HS-5 (cell line): ENCODE measurements at regions not wholly inside any gene's neighbourhood (a gene's known extent, or its start where the extent isn't known, plus 50 kb on each side); places are given as distances from the start of the nearest gene placed in this dataset.
A peak's percentile ranks its signal among the peaks of the same experiment; 100 is the strongest.

ENCODE experiments used
- DNase-seq: peaks from one replicate; pipeline ENCODE4 v3.0.0-alpha.2; 2012; ENCODE audit warnings: low read depth

DNA sequence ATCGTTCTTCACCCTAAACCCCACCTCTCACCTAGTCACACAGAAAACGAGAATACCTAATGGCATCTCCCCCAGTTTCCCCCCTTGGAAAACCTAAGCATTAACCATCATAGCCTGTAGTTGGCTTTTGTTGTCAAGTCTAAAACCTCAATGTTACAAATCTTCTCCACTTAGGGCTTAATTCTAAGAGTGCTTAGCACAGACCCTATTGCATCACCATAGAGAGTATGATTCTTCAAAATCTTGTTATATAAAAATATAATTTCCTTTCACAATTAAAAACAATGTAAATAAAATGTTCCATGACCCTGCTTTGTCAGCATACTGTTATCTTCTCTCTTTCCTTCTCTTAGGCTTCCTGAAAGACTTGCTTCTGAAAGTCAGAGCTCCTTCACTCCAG lies 263.2 kb upstream of the RGS18 start:
- no peak for DNase-seq

DNA sequence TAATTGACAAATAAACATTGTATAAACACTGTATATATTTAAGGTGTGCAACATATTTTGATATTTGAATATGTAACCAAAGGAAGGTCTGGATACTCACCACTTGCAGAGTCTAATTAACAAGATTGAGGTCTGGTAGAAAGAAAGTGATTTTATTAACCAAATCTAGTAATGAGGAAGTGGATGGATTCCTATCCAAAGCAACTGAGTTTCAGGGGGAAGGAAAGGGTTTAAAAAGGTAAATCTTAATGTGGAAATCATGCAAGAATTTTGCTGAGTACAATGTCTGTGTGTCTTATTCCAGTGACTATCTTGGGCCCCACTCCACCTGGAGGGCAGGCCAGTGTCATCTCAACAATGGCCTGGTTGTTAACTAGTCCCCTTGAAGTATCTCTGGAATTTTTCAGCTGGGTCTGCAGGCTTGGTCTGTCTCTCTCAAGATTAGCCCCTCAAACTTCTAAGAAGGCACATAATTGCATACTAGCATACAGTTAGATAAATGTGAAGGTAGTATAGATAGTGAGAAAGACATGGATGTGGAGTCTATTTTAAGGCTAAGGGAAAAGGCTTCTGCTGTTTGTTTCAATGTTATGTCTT lies 262.7 kb upstream of the RGS18 start:
- DNase-seq = no peak

DNA sequence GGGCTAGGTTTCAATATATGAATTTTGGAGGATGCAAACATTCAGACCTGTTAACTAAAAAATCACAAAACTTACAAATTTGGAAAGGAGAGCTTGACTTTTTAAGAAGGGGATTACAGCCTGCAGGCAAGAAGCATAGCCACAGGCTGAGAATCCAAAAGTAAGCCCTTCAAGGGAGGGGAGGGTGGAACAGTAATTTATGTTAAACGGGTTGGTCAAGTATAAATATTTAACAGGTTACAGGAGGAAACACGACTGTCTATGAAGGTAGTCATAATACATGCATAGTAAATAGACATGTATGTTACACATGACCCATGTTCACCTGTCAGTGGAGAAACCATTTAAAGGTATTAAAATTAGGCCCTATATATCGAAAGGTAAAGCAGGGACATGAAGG lies 261.1 kb upstream of the RGS18 start:
- no peak for DNase-seq

DNA sequence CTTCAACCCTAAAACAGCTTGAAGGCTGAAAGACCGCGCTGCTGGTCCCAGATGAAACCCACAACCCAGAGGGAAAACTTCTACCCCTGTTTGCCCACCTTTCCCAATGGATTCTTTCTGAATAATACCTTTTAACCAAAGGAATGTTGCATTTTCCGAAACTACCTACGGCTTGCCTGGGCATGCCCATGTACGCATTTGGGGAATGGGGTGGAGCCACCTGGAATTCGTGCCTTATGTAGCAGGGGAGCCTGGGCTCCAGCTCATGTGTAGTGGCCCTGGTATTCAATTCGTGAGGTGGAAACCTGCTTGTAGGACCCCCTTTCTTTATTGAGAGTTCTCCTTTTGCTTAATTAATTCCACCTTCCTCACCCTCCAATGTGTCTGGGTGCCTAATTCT lies 256.6 kb upstream of the RGS18 start:
- DNase-seq = no peak

DNA sequence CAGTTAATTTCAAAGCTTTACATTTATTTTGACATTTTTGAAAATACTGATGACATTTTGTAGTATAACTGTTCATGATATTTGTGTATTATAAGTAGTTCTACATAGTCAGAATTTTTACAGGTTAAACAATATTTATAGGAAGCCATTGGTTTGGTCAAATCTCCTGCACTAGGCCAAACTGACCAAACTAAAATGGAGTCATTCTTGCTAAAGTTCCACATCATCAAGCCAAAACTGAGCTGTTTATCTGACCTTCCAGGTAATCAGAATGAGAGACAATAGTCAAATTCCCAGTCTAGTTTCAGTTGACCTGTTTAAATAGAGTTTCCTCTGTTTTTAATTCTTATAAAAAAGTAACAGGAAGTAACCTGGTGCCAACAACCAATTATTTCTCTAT lies 253.3 kb upstream of the RGS18 start:
- DNase-seq = no peak

DNA sequence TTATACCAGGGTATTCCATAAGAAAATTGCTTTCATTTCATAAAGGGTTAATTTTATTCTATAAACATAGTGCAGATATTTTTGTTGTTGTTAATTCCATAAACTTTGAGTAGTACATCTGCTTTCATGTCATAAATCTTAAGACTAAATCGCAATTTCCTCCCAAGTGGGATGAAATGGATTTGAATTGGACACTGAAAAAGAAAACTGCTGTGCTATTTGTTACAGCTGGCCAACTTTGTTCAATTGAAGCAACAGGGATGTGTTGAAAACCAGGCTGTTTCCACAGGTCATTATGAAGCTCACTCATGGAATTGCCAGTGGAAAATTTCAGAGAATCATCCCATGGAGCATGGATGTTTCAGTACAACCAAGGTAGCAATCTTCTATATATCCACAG lies 252.5 kb upstream of the RGS18 start:
- DNase-seq = no peak

DNA sequence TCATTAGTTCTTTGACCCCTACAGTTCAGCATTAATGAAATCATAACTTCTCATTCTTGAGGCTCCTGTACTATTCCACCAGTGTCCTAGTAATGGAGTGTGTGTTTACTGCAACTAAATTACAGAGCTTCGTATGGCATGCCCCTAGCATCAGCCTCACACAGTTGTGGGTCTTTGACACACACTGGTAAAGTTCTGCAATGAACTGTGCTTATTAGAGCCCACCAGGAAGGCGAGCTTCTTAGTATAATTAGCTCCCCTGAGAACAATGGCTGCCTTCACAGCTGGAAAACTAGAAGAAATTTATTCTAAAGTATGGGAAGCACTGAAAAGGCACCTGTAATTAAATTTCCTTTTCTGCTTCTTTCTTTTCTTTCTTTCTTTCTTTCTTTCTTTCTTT lies 251.1 kb upstream of the RGS18 start:
- DNase-seq = no peak

DNA sequence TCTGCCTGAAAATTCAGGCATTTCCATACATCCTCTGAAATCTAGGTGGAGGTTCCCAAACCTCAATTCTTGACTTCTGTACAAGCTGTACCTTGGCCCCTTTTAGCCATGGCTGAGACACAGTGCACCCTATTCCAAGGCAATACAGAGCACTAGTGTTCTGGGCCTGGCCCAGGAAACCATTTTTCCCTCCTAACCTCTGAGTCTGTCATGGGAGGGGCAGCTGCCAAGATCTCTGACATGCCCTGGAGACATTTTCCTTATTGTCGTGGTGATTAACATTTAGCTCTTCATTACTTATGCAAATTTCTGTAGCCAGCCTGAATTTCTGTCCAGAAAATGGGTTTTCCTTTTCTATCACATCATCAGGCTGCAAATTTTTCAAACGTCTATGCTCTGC lies 248.0 kb upstream of the RGS18 start:
- no peak for DNase-seq

DNA sequence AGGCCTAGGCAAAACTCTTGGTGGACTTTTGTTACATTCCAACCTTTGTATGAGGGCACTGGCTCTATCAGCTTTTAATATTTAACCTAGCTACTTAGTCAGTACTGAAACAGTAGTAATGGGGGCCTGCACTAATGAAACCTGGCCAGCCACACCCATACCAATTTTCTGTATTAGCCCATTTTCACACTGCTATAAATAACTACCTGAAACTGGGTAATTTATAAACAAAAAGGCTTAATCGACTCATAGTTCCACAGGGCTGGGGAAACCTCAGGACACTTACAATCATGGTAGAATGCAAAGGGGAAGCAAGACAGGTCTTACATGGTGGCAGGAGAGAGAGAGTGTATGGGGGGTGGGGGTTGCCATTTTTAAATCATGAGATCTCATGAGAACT lies 245.7 kb upstream of the RGS18 start:
- DNase-seq = no peak

DNA sequence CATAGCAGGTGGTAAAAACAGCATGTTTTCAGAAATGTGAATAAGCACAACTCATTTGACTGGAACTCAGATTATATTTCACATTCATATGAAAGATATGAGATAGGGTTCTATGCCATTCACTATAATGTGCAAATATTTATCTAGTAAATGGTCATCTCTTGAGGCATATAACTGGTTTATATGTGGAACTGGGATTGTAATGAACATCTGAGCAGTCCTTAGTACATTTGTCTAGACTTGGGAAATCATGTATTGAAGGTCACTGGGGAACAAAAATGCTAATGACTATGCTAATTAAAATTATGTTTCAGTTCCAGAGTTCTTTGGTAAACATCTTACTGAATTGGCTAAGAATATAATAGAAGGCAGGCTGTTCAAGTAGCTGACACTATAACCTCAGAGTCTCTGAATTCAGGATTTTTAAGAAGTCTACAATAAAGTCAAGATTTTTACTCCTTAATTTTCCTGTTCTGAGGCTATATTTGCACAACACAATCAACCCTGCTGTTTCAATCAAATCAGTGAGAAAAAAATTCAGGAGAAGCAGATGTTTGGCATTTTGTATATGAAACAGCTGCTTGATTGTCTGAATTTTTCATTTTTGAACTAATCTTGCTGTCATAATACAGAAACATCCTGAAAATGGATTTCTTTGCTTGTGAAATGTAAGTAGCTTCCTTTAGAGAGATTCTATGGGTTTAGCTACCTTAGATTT lies 244.8 kb upstream of the RGS18 start:
- DNase-seq = no peak

DNA sequence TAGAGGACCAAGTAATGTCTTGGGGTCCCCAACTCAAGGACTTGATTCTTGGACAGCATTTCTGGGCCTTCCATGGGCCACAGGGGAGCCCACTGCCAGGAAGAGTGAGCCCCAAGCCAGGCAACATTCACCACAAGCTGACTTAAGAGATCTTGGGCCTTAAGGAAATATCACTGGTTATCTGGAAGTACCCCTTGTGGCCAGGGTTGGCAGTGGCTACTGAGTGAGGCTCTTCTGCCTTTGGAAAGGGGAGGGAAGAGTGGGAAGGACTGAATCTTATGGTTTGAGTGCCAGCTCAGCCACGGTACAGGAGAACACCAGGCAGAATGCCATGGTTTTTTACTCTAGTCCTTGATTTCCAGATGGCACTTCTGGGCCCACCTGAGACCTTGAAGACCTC lies 228.9 kb upstream of the RGS18 start:
- DNase-seq = no peak

DNA sequence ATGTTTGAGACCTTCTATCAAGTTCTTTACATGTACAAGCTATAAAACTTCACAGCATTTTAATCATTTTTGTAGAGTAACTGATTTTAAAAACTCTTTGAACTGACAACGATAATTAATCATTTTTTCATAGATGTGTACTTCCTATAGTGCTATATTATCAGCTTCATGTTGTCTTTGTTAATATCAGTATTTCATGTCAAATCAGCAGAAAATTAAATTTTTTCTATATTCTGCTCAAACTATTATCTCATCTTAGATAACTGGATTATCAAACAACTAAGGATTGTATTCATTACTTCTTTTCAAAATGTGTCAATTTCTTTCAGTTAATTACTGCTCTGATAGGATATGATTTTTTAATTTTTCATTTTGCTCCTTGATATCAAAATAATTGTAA lies 214.6 kb upstream of the RGS18 start:
- no peak for DNase-seq

DNA sequence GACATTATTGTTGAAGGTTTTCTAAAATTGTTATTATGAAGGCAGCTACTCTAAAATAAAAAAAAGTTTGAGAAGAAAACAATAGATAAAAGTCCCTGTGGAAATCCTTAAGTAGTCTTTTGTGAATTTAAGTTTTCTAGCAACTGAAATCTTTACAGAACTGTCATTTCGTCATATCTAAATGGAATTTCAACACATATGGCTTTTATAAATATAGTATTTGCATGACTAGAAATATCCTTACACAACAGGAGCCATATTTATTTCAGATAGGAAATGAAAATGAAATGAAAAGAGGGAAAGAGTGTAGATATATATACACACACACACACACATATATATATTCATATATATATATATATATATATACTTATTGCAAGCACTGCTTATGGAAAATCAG lies 204.7 kb upstream of the RGS18 start:
- no peak for DNase-seq

DNA sequence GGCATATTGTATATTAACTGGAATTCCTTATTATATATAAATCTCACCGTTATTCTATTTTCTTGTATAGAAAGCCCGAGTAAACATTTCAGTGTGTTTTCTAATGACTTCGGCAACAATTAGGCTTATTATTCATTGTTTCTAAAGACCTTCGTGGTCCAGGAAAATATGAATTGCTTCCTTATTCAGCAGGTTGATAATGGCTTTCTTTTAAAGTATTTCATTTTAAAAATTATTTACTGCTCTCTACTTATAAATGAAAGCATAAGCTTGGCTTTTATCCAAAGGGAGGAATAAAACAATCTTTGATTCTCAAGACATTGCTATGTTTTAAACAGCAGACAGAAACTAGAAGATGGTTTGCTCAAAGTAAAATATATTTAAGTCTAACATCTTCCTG lies 198.4 kb upstream of the RGS18 start:
- no peak for DNase-seq

DNA sequence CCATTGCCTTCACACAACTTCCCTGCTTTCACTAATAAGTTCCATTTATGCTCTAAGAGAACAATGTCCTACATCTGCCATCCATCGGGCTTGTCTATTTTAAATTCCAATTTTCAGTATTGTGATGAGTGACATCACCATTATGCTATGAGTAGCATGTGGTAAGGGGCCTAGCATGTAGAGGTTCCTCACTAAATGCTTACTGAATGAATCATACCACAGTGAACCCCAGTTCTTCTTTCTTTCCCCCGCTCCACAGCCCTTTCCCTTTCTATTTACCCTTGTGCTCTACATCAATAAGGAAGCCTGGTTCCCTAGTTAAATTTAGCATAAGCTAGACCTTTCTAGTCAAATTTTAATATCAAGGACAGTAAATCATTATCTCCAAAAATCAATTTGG lies 195.0 kb upstream of the RGS18 start:
- DNase-seq = peak; percentile 34

DNA sequence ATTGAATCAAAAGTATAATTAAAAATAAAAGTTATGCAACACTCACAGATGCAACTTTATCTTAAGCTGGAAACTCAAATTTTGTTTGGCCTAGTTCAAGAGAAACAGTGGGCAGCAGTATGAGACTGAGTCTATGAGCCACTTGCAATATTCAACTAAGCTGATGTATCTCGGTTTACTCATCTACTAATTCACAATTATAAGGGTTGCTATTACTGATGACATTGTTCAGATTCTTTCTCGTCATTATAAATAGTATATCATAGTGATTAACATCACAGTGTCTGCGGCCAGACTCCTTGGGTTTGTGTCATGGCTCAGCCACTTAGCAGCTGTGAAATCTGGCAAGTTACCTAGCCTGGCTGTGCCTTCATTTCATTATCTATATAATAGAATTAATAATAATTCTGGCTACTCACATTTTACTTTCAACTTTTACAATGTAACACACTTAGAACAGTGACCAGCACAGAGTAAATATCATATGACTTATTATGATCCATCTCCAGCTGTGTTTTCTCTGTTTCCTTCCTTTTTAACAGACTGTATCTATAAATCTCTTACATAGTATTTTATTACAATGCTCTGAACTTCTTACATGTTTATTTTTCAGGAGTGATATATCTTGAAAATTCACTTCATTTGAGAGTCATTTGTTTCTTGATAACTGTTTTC lies 194.3 kb upstream of the RGS18 start:
- no peak for DNase-seq

DNA sequence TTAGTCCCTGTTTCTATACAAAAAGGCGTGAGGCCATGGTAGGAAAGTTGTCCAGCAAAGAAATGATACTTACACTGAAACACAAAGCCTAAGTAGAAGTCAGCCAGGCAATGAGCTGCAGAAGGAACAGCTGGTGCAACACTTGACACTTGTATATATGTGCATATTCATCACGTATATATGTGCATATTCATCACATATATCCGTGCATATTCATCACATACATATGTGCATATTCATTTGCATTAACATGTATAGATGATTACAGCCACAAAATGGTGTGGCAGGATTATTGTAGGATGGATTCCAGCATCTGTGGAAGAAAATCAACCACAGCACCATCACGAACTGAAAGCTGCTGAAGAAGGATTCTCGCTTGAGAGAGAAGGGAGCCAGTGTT lies 189.0 kb upstream of the RGS18 start:
- DNase-seq = no peak

DNA sequence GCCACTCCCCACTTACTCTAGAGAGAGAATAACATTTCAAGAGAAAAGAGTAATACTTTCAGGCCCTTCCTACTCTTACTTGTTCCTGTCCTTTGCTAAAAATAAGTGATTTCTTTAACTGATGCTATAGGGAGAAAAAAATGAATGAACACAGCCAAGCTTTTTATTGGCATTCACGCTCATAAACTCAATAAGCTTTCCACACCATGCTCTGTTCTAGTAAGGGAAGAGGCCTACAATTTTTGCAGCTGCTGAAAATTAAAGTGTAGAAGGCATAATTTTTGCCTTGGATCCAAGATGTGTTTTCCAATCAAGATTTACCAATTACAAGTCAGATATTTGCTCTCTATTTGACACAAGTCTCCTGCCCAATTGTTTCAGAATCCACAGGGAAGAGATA lies 188.1 kb upstream of the RGS18 start:
- DNase-seq = no peak

DNA sequence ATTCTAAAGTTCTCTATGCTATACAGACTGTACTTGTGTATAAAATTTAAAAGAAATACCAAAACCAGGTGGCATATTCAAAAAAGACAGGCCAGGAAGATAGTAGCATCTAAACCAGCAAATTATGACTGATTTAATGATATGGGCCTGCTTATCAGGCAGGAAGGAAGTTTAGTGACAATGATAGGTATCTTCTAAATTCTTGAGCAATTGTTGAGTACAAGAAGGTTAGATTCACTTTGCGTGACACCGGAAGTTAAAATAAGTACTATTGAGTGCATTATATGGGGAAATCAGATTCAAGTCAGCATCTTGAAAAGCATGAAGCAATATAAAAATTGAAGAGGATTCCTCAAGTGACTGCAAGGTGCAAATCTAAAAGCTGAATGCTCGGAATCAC lies 186.8 kb upstream of the RGS18 start:
- no peak for DNase-seq

DNA sequence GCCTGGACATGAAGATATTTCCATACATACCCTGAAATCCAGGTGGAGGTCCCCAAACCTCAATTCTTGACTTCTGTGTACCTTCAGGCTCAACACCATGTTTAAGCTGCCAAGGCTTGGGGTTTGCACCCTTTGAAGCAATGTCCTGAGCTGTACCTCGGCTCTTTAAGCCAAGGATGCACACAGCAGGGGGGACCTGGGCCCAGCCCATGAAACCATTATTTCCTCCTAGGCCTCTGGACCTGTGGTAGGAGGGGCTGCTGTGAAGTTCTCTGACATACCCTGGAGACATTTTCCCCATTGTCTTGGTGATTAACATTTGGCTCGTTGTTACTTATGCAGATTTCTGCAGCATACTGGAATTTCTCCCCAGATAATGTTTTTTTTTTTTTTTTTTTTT lies 184.3 kb upstream of the RGS18 start:
- no peak for DNase-seq

DNA sequence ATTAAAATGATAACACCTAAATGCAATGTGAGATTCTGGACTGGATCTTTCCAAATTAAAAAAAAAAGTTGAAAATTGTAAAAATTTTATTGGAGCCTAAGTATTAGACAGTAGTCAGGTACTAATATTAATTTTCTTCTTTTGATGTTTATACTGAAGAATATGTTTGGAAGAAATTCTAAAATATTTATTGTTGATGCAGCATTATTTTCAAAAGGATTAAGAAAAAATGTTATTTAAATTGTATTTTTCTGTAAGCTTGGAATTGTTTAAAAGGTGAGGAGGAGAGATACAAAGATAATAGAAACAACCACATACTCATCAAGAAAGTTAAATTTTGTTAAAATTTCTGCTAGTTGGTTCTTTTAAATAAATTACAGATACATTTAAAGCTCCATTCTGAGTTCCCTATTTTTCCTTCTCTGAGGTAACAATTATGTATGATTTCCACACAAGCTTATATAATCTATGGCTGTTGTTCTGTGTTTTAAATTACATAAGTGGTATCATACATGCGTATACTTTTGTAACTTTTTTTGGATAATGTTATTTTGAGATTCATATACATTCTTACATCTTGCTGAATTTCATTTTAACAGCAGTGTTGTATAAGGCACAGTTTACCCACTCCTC lies 180.3 kb upstream of the RGS18 start:
- DNase-seq = no peak

DNA sequence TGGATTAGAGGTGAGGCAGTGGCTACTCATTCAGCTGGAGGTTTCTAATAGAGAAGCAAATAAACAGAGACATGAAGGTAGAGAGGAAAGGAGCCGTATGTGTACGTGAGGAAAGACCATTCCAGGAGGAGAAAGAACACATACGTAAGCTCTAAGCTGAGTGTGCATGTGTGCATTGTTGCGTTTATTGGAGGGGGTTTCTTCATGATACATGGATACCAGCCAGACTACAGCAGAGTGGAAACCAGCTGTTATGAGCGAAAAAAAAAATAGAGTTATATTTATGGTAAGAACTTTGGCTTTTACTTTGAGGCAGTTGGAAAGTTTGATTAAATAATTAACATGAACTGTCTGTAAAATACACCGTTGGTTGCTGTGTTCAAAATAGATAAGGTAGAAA lies 173.4 kb upstream of the RGS18 start:
- no peak for DNase-seq

DNA sequence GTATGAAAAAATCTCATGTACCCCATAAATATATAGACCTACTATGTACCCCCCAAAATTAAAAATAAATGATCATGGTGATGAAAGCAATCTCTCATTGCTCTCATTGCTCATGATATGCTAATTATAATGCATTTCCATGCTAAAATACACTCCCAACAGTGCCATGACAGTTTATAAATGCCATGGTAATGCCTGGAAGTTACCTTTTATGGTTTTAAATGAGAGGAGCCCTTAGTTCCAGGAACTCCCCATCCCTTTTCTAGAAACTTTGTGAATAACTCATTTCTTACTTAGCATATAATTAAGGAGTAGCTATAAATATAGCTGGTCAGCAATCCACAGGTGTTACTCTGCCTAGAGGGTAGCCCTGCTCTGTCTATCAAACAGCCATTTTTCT lies 166.1 kb upstream of the RGS18 start:
- no peak for DNase-seq
